RWPE1 (cell line): ENCODE measurements at regions not wholly inside any gene's neighbourhood (a gene's known extent, or its start where the extent isn't known, plus 50 kb on each side); places are given as distances from the start of the nearest gene placed in this dataset.

Experiments used
- CTCF ChIA-PET: fragments of 350-600 bp; sonication (Branson Sonifier 250); formaldehyde crosslinking; extraction: SDS; loops from one replicate; lab custom pipeline; 2021; lab: Yijun Ruan, JAX
- POLR2A ChIA-PET: fragments of 400-600 bp; formaldehyde crosslinking; extraction: SDS; loops from one replicate; lab custom pipeline; 2020; ENCODE audit warnings: antibody characterized with exemption; ENCODE audit not compliant: low non-redundant PET; lab: Yijun Ruan, JAX
- DNase-seq: peaks from one replicate; pipeline ENCODE4 v3.0.0; 2012; ENCODE audit warnings: low spot score
- H3K27ac ChIP-seq: fragments of 450-650 bp; 2 replicates; pipeline ENCODE4 v1.5.1; 2017
- TF ChIP-seq, protein P1 (sequence below): fragments of 450-650 bp; conservative IDR thresholded peaks from 2 replicates; pipeline ENCODE4 v1.5.1; 2017; ENCODE audit warnings: low read depth, mild to moderate bottlenecking

GRCh38 chr2:139730197-139730596 lies 950.0 kb upstream of the NXPH2 start:
- TF ChIP-seq, protein P1, sequence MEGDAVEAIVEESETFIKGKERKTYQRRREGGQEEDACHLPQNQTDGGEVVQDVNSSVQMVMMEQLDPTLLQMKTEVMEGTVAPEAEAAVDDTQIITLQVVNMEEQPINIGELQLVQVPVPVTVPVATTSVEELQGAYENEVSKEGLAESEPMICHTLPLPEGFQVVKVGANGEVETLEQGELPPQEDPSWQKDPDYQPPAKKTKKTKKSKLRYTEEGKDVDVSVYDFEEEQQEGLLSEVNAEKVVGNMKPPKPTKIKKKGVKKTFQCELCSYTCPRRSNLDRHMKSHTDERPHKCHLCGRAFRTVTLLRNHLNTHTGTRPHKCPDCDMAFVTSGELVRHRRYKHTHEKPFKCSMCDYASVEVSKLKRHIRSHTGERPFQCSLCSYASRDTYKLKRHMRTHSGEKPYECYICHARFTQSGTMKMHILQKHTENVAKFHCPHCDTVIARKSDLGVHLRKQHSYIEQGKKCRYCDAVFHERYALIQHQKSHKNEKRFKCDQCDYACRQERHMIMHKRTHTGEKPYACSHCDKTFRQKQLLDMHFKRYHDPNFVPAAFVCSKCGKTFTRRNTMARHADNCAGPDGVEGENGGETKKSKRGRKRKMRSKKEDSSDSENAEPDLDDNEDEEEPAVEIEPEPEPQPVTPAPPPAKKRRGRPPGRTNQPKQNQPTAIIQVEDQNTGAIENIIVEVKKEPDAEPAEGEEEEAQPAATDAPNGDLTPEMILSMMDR = no peak
- DNase-seq = no peak
- no peak overlapping the region for H3K27ac ChIP-seq
- POLR2A ChIA-PET = no interaction called here
- CTCF ChIA-PET = interaction anchor here (0.6 kb wide), 1 partner anchor 565 kb away, joined by 4 read pairs; no protein-coding TSS in a partner anchor

GRCh38 chr2:139721411-139721995 lies 941.3 kb upstream of the NXPH2 start:
- POLR2A ChIA-PET = no interaction called here
- no peak for DNase-seq
- CTCF ChIA-PET = interaction anchor here (0.7 kb wide), 1 partner anchor 106 kb away, joined by 5 read pairs; no protein-coding TSS in a partner anchor
- TF ChIP-seq, protein P1 = no peak
- no peak overlapping the region for H3K27ac ChIP-seq

- TF ChIP-seq, protein P1 = no peak
- POLR2A ChIA-PET = no interaction called here
- DNase-seq = no peak
- CTCF ChIA-PET = no interaction called here
- H3K27ac ChIP-seq = no peak overlapping the region
Observed at GRCh38 chr2:139720056-139720455, 939.9 kb upstream of the NXPH2 start.

DNA sequence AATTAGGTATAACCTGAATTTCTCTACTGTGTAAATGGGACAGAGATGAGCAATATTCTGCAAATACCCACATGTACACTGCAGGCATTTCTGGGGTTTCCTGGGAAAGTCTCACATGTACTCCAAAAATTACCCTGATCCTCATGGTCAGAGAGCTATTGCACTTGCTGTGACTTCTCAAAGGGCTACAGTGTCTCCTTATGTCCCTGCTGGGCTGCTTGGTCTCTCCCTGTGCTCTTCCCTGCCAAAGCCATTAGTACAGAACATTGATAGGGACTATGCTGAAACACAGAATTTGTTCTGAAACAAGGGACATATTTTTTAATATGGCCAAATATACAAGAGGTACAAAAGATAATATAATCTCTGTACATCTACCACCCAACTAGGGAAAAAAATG lies 924.4 kb upstream of the NXPH2 start:
- CTCF ChIA-PET = no interaction called here
- H3K27ac ChIP-seq = no peak overlapping the region
- POLR2A ChIA-PET = no interaction called here
- TF ChIP-seq, protein P1 = no peak
- DNase-seq = no peak

- DNase-seq = no peak
- CTCF ChIA-PET = interaction anchor here (0.6 kb wide), 1 partner anchor 784 kb away, joined by 3 read pairs; no protein-coding TSS in a partner anchor
- H3K27ac ChIP-seq = no peak overlapping the region
- POLR2A ChIA-PET = no interaction called here
- TF ChIP-seq, protein P1 = no peak
Observed at GRCh38 chr2:139694327-139694726, 914.1 kb upstream of the NXPH2 start.

DNA sequence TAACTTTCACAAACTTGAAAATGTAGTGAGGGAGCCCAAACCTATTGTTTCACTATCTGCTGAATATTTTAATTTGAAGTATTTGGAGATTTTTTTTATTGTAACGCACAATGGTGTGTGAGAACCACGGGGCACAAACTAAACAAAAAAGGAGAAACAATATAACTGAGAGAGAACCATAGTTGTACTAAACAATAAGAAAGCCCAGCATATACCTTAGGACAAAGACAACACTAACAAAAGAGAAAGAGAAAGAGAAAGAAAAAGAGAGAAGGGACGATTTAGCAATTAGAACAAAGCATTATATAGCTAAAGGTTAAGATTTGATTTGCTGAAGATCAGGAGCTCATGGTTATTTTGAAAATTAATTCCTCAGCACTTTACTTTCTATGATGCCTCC lies 906.0 kb upstream of the NXPH2 start:
- ChIA-PET CTCF (interaction anchor here (0.7 kb wide), 1 partner anchor 190 kb away, joined by 4 read pairs; no protein-coding TSS in a partner anchor), POLR2A (no interaction called here)
- no peak for DNase-seq
- H3K27ac ChIP-seq = no peak overlapping the region
- TF ChIP-seq, protein P1 = no peak
